Activated CD8-positive, alpha-beta T cell treated with anti-CD3 and anti-CD28 coated beads for 36 hours (primary cell): ENCODE measurements at regions not wholly inside any gene's neighbourhood (a gene's known extent, or its start where the extent isn't known, plus 50 kb on each side); places are given as distances from the start of the nearest gene placed in this dataset.
"Not testable (repeated sequence)": the region's sequence is repeated elsewhere in the genome, so short reads cannot be mapped to it uniquely, and the experiment has no call there.

Source experiments
- ATAC-seq: fragments of 200-7000 bp; cut with Tn5 transposase; one replicate; pipeline ENCODE4 v1.10.0; 2021; ENCODE audit warnings: mild to moderate bottlenecking, moderate library complexity
- CTCF ChIA-PET: fragments of 350-600 bp; sonication (Branson Sonifier 250); formaldehyde crosslinking; loops from one replicate; lab custom pipeline; 2021; ENCODE audit warnings: antibody characterized with exemption; lab: Charles Lee
- POLR2A ChIA-PET: fragments of 350-600 bp; sonication (Branson Sonifier 250); formaldehyde crosslinking; loops from one replicate; lab custom pipeline; 2021; ENCODE audit warnings: antibody characterized with exemption; lab: Charles Lee
- DNase-seq: peaks from one replicate; pipeline ENCODE4 v3.0.0-alpha.2; 2020
- H3K27ac Mint-ChIP-seq: one replicate; pipeline ENCODE4 v1.8.0; 2021; ENCODE audit warnings: mild to moderate bottlenecking, mixed read lengths
- H3K27me3 Mint-ChIP-seq: one replicate; pipeline ENCODE4 v1.8.0; 2021; ENCODE audit warnings: mixed read lengths
- H3K36me3 Mint-ChIP-seq: one replicate; pipeline ENCODE4 v1.8.0; 2021; ENCODE audit warnings: low read depth, mixed read lengths
- H3K4me1 Mint-ChIP-seq: one replicate; pipeline ENCODE4 v1.8.0; 2021; ENCODE audit warnings: low read depth, mixed read lengths
- H3K4me3 Mint-ChIP-seq: one replicate; pipeline ENCODE4 v1.8.0; 2021; ENCODE audit warnings: mild to moderate bottlenecking, moderate library complexity, mixed read lengths
- H3K9me3 Mint-ChIP-seq: one replicate; pipeline ENCODE4 v1.8.0; 2021; ENCODE audit warnings: mixed read lengths
- intact Hi-C: fragments of 100-400 bp; cut with micrococcal nuclease; formaldehyde crosslinking; loops from one replicate; pipeline ENCODE4 v1.10.0; 2022
- TF ChIP-seq, protein P1 (sequence below): fragments of 200-600 bp; IDR thresholded peaks from one replicate; pipeline ENCODE4 v1.8.0; 2022; ENCODE audit warnings: antibody characterized with exemption, mild to moderate bottlenecking

DNA sequence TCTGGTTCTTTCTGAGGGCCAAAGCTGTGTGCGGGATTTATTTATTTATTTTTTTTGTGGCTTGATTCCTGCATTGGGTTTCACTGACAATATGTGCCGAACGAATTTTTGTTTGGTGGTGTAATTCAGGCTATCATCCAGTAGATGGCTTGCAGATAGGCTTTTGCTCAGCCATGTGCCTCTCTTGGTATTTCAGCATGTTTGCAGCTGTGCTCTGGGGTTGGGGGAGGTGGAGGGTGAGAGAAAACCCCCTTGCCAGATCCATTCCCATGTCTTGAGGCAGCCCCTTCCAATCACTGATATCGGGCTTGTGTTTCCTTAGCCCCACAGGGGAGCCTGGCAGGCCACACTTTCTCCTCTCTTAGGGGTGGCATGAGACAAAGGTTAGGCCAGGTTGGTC, 302.4 kb downstream of the PTGER3 start:
- ChIA-PET CTCF (no interaction called here), POLR2A (no interaction called here)
- Mint-ChIP-seq H3K27ac (no peak overlapping the region), H3K9me3 (peaks cover 42% of the 10 kb centered on the region), H3K36me3 (no peaks in the 10 kb centered on the region), H3K4me3 (no peak overlapping the region), H3K27me3 (no peaks in the 10 kb centered on the region), H3K4me1 (no peaks in the 10 kb centered on the region)
- DNase-seq (no peak), ATAC-seq (no peak)
- intact Hi-C loops = no loop called here
- TF ChIP-seq, protein P1, sequence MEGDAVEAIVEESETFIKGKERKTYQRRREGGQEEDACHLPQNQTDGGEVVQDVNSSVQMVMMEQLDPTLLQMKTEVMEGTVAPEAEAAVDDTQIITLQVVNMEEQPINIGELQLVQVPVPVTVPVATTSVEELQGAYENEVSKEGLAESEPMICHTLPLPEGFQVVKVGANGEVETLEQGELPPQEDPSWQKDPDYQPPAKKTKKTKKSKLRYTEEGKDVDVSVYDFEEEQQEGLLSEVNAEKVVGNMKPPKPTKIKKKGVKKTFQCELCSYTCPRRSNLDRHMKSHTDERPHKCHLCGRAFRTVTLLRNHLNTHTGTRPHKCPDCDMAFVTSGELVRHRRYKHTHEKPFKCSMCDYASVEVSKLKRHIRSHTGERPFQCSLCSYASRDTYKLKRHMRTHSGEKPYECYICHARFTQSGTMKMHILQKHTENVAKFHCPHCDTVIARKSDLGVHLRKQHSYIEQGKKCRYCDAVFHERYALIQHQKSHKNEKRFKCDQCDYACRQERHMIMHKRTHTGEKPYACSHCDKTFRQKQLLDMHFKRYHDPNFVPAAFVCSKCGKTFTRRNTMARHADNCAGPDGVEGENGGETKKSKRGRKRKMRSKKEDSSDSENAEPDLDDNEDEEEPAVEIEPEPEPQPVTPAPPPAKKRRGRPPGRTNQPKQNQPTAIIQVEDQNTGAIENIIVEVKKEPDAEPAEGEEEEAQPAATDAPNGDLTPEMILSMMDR = no peak

DNA sequence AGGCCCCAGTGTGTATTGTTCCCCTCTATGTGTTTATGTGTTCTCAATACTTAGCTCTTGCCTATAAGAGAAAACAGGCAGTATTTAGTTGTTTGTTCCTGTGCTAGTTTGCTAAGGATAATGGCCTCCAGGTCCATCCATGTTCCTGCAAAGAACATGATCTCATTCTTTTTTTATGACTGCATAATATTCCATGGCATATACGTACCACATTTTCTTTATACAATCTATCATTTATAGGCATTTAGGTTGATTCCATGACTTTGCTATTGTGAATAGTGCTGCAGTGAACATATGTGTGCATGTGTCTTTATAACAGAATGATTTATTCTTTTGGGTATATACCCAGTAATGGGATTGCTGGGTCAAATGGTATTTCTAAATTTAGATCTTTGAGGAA, 301.6 kb downstream of the PTGER3 start:
- H3K36me3 Mint-ChIP-seq, H3K4me3 Mint-ChIP-seq, CTCF ChIA-PET, H3K27me3 Mint-ChIP-seq, intact Hi-C loops, DNase-seq, H3K27ac Mint-ChIP-seq, H3K4me1 Mint-ChIP-seq, ATAC-seq, POLR2A ChIA-PET: not testable (repeated sequence)
- H3K9me3 Mint-ChIP-seq = peaks cover 45% of the 10 kb centered on the region

DNA sequence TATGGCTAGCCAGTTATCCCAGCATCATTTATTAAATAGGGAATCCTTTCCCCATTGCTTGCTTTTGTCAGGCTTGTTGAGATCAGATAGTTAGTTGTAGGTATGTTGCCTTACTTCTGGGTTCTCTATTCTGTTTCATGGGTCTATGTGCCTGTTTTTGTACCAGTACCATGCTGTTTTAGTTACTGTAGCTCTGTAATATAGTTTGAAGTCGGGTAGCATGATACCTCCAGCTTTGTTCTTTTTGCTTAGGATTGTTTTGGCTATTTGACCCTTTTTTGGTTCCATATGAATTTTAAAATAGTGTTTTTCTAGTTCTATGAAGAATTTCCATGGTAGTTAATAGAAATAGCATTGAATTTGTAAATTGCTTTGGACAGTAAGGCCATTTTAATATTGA, 300.5 kb downstream of the PTGER3 start:
- H3K36me3 Mint-ChIP-seq, CTCF ChIA-PET, H3K27me3 Mint-ChIP-seq, ATAC-seq, H3K27ac Mint-ChIP-seq, intact Hi-C loops, POLR2A ChIA-PET, DNase-seq, H3K4me1 Mint-ChIP-seq, H3K4me3 Mint-ChIP-seq: not testable (repeated sequence)
- peaks cover 41% of the 10 kb centered on the region for H3K9me3 Mint-ChIP-seq

DNA sequence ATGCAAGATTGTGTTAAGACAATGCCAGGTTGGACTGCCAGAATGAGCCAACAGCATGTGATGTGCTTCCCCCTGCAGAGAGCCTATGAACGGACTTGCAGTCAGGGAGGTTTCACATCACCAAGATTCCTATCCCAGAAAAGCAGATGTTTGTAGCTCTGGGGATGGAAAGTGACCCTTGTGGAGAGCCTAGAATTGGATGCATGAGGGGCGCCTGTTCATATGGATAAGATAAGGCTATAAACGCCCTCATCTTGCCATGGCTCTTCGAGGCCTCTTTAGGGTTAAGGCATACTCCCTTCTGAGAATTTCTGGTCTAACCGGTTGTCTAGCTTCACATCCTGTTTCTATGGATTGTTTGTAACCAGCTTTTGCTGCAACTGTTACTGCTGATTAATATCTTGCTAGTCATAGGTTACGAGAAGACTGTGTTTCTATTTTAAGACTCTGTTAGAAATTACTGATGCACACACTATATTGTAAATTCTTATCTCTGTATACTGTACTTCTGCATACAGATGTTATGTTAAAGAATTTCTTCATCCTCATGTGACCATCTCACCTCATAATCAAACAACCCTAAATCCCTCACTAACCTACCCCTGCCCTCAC, 295.8 kb downstream of the PTGER3 start:
- CTCF ChIA-PET, H3K27me3 Mint-ChIP-seq, intact Hi-C loops: not testable (repeated sequence)

DNA sequence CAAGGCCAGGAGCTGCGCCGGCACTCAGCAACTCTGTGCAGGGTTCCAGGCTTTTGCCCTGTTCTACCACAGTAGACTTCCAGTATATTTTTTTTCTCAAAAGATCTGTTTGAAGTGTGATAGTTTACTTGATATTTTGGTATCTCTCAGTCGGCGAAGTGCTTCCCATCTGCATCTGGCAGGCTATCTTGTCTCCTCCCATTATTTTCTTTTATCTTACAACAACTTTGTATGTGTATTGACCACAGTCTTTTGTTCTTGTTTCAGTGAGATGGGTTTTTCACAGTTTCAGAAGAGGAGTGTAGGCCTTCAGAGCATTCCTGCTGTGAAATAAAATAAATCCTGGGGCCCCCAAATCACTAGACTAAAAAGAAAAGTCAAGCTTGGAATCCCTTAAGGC, 292.9 kb downstream of the PTGER3 start:
- TF ChIP-seq, protein P1 = no peak
- no peak for ATAC-seq
- intact Hi-C loops = no loop called here

More for the DNA sequence above, 295.8 kb downstream of the PTGER3 start:
- H3K4me3 Mint-ChIP-seq, DNase-seq, H3K27ac Mint-ChIP-seq, POLR2A ChIA-PET, H3K36me3 Mint-ChIP-seq, ATAC-seq, H3K4me1 Mint-ChIP-seq: not testable (repeated sequence)
- H3K9me3 Mint-ChIP-seq = peaks cover 20% of the 10 kb centered on the region

DNA sequence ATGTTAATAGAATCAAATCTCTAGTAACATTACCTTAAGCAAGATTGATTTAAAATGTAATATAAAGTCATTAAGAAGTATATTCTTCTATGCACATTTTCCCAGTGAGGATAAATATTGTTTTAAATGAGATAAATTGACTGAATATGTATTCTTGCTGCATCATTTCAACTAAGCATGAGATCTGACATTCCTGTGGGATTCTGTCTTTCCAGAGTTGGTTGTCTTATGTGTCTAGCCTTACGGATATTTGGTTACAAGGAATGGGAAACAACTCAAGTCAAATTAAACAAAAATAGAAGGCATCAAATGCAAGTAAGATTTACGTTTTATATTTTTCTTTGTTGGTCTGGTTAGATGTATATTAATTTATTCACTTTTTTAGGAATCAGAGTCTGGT, 287.5 kb downstream of the PTGER3 start:
- no peak for ATAC-seq
- Mint-ChIP-seq H3K4me1 (no peaks in the 10 kb centered on the region), H3K36me3 (no peaks in the 10 kb centered on the region), H3K27me3 (no peaks in the 10 kb centered on the region), H3K9me3 (no peaks in the 10 kb centered on the region), H3K4me3 (no peak overlapping the region), H3K27ac (no peak overlapping the region)
- intact Hi-C loops = no loop called here
- CTCF ChIA-PET = no interaction called here
- no peak for DNase-seq
- POLR2A ChIA-PET = no interaction called here
- TF ChIP-seq, protein P1 = no peak

More for the DNA sequence above, 292.9 kb downstream of the PTGER3 start:
- H3K27me3 Mint-ChIP-seq = no peaks in the 10 kb centered on the region
- ChIA-PET CTCF (no interaction called here), POLR2A (no interaction called here)
- no peaks in the 10 kb centered on the region for H3K36me3 Mint-ChIP-seq
- H3K9me3 Mint-ChIP-seq = peaks cover 5% of the 10 kb centered on the region
- H3K4me3 Mint-ChIP-seq = no peak overlapping the region
- no peaks in the 10 kb centered on the region for H3K4me1 Mint-ChIP-seq
- H3K27ac Mint-ChIP-seq = no peak overlapping the region
- DNase-seq = no peak
